H9 (cell line): ENCODE measurements at regions not wholly inside any gene's neighbourhood (a gene's known extent, or its start where the extent isn't known, plus 50 kb on each side); places are given as distances from the start of the nearest gene placed in this dataset.

ENCODE experiments used
- DNase-seq: peaks from one replicate; pipeline ENCODE4 v3.0.0-alpha.2; 2017
- H2AFZ ChIP-seq: one replicate; pipeline ENCODE4 v1.6.1; 2013; ENCODE audit warnings: mild to moderate bottlenecking, low read length, control low read depth, moderate library complexity
- H2AK5ac ChIP-seq: 2 replicates; pipeline ENCODE4 v1.6.1; 2013; ENCODE audit warnings: low read length, control low read depth, mixed read lengths; ENCODE audit not compliant: insufficient read length
- H2BK120ac ChIP-seq: one replicate; pipeline ENCODE4 v1.6.1; 2013; ENCODE audit warnings: low read depth, mild to moderate bottlenecking, low read length, control low read depth, inconsistent platforms; ENCODE audit not compliant: poor library complexity, severe bottlenecking
- H2BK12ac ChIP-seq: 2 replicates; pipeline ENCODE4 v1.6.1; 2013; ENCODE audit warnings: low read length, control low read depth, mixed read lengths, low read depth; ENCODE audit not compliant: insufficient read length
- H2BK15ac ChIP-seq: 2 replicates; pipeline ENCODE4 v1.6.1; 2013; ENCODE audit warnings: low read depth, low read length, control low read depth
- H2BK20ac ChIP-seq: one replicate; pipeline ENCODE4 v1.6.1; 2013; ENCODE audit warnings: low read depth, mild to moderate bottlenecking, low read length, control low read depth, inconsistent platforms; ENCODE audit not compliant: poor library complexity, severe bottlenecking
- H2BK5ac ChIP-seq: 2 replicates; pipeline ENCODE4 v1.6.1; 2013; ENCODE audit warnings: low read length, control low read depth, mixed read lengths; ENCODE audit not compliant: insufficient read length
- H3K14ac ChIP-seq: 2 replicates; pipeline ENCODE4 v1.6.1; 2013; ENCODE audit warnings: low read length, control low read depth; ENCODE audit not compliant: insufficient read depth
- H3K18ac ChIP-seq: 2 replicates; pipeline ENCODE4 v1.6.1; 2013; ENCODE audit warnings: low read depth, mild to moderate bottlenecking, mixed read lengths, low read length, control low read depth; ENCODE audit not compliant: insufficient read length
- H3K23ac ChIP-seq: 2 replicates; pipeline ENCODE4 v1.6.1; 2013; ENCODE audit warnings: low read length, control low read depth, mixed read lengths, low read depth; ENCODE audit not compliant: insufficient read length
- H3K23me2 ChIP-seq: 2 replicates; pipeline ENCODE4 v1.6.1; 2013; ENCODE audit warnings: low read depth, mild to moderate bottlenecking, mixed read lengths, low read length, control low read depth; ENCODE audit not compliant: insufficient read length, poor library complexity, severe bottlenecking
- H3K27ac ChIP-seq: 2 replicates; pipeline ENCODE4 v1.5.1; 2013; ENCODE audit warnings: low read length, control low read depth, mixed read lengths, low read depth; ENCODE audit not compliant: insufficient read length
- H3K27me3 ChIP-seq: 2 replicates; pipeline ENCODE4 v1.6.1; 2013; ENCODE audit warnings: low read length, control low read depth, inconsistent platforms; ENCODE audit not compliant: insufficient read depth
- H3K4ac ChIP-seq: 2 replicates; pipeline ENCODE4 v1.6.1; 2013; ENCODE audit warnings: low read depth, mild to moderate bottlenecking, control low read depth, inconsistent platforms, low read length, moderate library complexity
- H3K4me1 ChIP-seq: 2 replicates; pipeline ENCODE4 v1.6.1; 2013; ENCODE audit warnings: low read length, control low read depth, inconsistent platforms; ENCODE audit not compliant: insufficient read depth
- H3K4me2 ChIP-seq: 2 replicates; pipeline ENCODE4 v1.6.1; 2013; ENCODE audit warnings: low read length, control low read depth, mixed read lengths; ENCODE audit not compliant: insufficient read length, insufficient read depth
- H3K56ac ChIP-seq: 2 replicates; pipeline ENCODE4 v1.6.1; 2013; ENCODE audit warnings: low read depth, mild to moderate bottlenecking, mixed read lengths, low read length, control low read depth; ENCODE audit not compliant: insufficient read length
- H3K79me1 ChIP-seq: 2 replicates; pipeline ENCODE4 v1.6.1; 2013; ENCODE audit warnings: low read depth, mild to moderate bottlenecking, moderate library complexity, low read length, control low read depth, inconsistent platforms; ENCODE audit not compliant: insufficient read depth, poor library complexity, severe bottlenecking
- H3K79me2 ChIP-seq: 2 replicates; pipeline ENCODE4 v1.6.1; 2013; ENCODE audit warnings: low read length, control low read depth, inconsistent platforms; ENCODE audit not compliant: insufficient read depth
- H3K9ac ChIP-seq: 2 replicates; pipeline ENCODE4 v1.6.1; 2013; ENCODE audit warnings: low read length, control low read depth, mixed read lengths; ENCODE audit not compliant: insufficient read length; ENCODE audit errors: extremely low read depth
- H3K9me3 ChIP-seq: one replicate; pipeline ENCODE4 v1.6.1; 2013; ENCODE audit warnings: low read depth, low read length, inconsistent platforms; ENCODE audit not compliant: control insufficient read depth
- H3T11ph ChIP-seq: one replicate; pipeline ENCODE4 v1.6.1; 2013; ENCODE audit warnings: mild to moderate bottlenecking, low read length, control low read depth, inconsistent platforms
- H4K20me1 ChIP-seq: one replicate; pipeline ENCODE4 v1.6.1; 2013; ENCODE audit not compliant: control insufficient read depth, insufficient read length, insufficient read depth
- H4K5ac ChIP-seq: 2 replicates; pipeline ENCODE4 v1.6.1; 2013; ENCODE audit warnings: low read depth, mild to moderate bottlenecking, mixed read lengths, low read length, control low read depth; ENCODE audit not compliant: insufficient read length
- H4K8ac ChIP-seq: replicated peaks from 2 replicates; pipeline ENCODE4 v1.6.1; 2013; ENCODE audit warnings: low read length, control low read depth, mixed read lengths, low read depth; ENCODE audit not compliant: insufficient read length
- H4K91ac ChIP-seq: 2 replicates; pipeline ENCODE4 v1.6.1; 2013; ENCODE audit warnings: low read depth, mild to moderate bottlenecking, moderate library complexity, mixed read lengths, low read length, control low read depth; ENCODE audit not compliant: insufficient read length
- H3K27ac Mint-ChIP-seq, 3 experiments: 2 replicates in 2 of 3; 3 replicates in 1 of 3; pipeline ENCODE4 v1.8.0; 2020 to 2021; ENCODE audit warnings: mixed read lengths in 3 of 3, mild to moderate bottlenecking in 1 of 3, moderate library complexity in 1 of 3
- H3K27me3 Mint-ChIP-seq: 2 replicates; pipeline ENCODE4 v1.8.0; 2021; ENCODE audit warnings: low read depth, mild to moderate bottlenecking, moderate library complexity, mixed read lengths
- H3K36me3 Mint-ChIP-seq, 3 experiments: 2 replicates in 2 of 3; 3 replicates in 1 of 3; pipeline ENCODE4 v1.8.0; 2020 to 2021; ENCODE audit warnings: low read depth in 3 of 3, mixed read lengths in 3 of 3; ENCODE audit not compliant: insufficient read depth in 1 of 3
- H3K4me1 Mint-ChIP-seq, 2 experiments: 2 replicates each; pipeline ENCODE4 v1.8.0; 2020; ENCODE audit warnings: mixed read lengths in 2 of 2
- H3K4me3 Mint-ChIP-seq, 2 experiments: 2 replicates in 1 of 2; 3 replicates in 1 of 2; pipeline ENCODE4 v1.8.0; 2020 to 2021; ENCODE audit warnings: mild to moderate bottlenecking in 2 of 2, mixed read lengths in 2 of 2, moderate library complexity in 1 of 2
- H3K9me3 Mint-ChIP-seq, 2 experiments: 2 replicates in 1 of 2; 3 replicates in 1 of 2; pipeline ENCODE4 v1.8.0; 2020; ENCODE audit warnings: mild to moderate bottlenecking in 2 of 2, mixed read lengths in 2 of 2, moderate library complexity in 1 of 2
- WGBS: extraction: QIAGEN DNeasy Blood & Tissue Kit; methylation state at CpG from one replicate; pipeline ENCODE4 v1.1.7; 2013; ENCODE audit warnings: missing lambda C conversion rate, low lambda C conversion rate, mixed read lengths; ENCODE audit not compliant: insufficient read length; ENCODE audit errors: extremely low coverage; 5-methylcytosine and 5-hydroxymethylcytosine counted together
- TF ChIP-seq, protein P1 (sequence below): fragments of 200-600 bp; sonication (generic); conservative IDR thresholded peaks from 3 replicates; pipeline ENCODE4 v1.8.0; 2021; ENCODE audit warnings: antibody characterized with exemption, mild to moderate bottlenecking

DNA sequence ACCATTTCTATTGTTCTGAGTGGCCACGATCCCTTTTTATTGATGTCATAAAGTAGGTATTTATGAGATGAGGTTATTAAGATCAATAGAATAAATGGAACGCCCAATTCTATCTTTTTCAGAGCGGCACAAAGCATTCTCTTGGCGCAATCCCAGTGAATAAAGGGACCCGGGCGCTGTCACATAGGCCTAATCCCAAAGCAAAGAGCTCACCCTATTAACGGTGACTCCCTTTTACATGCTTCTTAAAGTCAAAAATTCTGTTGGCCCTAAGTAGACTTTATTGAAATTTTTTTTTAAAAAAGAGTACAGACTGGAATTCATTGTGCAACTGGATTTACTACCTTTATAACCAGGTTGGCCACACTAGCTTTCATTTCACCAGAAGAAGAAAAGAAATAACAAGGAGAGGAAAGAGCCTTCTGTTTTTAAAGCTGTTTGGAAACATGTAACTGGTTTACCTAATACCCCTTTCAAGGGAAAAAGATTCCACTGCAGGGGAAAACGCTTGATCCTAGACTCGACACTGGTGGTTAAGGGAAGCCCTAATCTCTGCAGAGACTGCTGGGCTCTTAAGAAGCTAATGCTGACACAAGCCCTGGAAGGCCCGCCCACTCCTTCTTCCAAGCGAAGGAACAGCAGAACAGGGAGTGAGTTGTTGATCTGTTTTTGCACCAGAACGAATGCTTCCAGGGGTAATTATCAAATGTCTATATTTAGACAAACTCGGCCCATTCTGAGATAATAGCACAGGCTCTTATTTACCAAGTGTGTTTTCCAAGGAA is 381.2 kb downstream of the BCL11B start:
- no peak overlapping the region for H3K27ac ChIP-seq
- no peak overlapping the region for H3K4me2 ChIP-seq
- no peak overlapping the region for H3K23ac ChIP-seq
- no peak overlapping the region for H3K56ac ChIP-seq
- H2BK15ac ChIP-seq, result no peak overlapping the region
- TF ChIP-seq, protein P1, sequence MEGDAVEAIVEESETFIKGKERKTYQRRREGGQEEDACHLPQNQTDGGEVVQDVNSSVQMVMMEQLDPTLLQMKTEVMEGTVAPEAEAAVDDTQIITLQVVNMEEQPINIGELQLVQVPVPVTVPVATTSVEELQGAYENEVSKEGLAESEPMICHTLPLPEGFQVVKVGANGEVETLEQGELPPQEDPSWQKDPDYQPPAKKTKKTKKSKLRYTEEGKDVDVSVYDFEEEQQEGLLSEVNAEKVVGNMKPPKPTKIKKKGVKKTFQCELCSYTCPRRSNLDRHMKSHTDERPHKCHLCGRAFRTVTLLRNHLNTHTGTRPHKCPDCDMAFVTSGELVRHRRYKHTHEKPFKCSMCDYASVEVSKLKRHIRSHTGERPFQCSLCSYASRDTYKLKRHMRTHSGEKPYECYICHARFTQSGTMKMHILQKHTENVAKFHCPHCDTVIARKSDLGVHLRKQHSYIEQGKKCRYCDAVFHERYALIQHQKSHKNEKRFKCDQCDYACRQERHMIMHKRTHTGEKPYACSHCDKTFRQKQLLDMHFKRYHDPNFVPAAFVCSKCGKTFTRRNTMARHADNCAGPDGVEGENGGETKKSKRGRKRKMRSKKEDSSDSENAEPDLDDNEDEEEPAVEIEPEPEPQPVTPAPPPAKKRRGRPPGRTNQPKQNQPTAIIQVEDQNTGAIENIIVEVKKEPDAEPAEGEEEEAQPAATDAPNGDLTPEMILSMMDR, result no peak
- no peak overlapping the region for H4K91ac ChIP-seq
- no peak for DNase-seq
- H3K4me1 Mint-ChIP-seq, result peaks cover 15 to 29% of the 10 kb centered on the region in 2 experiments
- H4K5ac ChIP-seq, result no peak overlapping the region
- H2BK12ac ChIP-seq, result no peak overlapping the region
- H3K9me3 ChIP-seq, result no peaks in the 10 kb centered on the region
- no peaks in the 10 kb centered on the region for H3K79me1 ChIP-seq
- H3K79me2 ChIP-seq, result no peaks in the 10 kb centered on the region
- H2BK5ac ChIP-seq, result no peak overlapping the region
- WGBS, result no CpG with 5 or more reads among the region's 13 CpGs
- no peak overlapping the region for H3K9ac ChIP-seq
- H2AK5ac ChIP-seq, result no peak overlapping the region
- no peaks in the 10 kb centered on the region for H3K23me2 ChIP-seq
- no peak overlapping the region for H2BK120ac ChIP-seq
- no peaks in the 10 kb centered on the region; the same call in 1 of the 2 replicates for H3K4me1 ChIP-seq
- no peak overlapping the region for H4K8ac ChIP-seq
- H2BK20ac ChIP-seq, result no peak overlapping the region
- H3T11ph ChIP-seq, result no peak overlapping the region
- H3K9me3 Mint-ChIP-seq, result peaks cover 4 to 7% of the 10 kb centered on the region in 2 experiments; a peak in 4 of 5 replicates
- H3K14ac ChIP-seq, result no peak overlapping the region
- H3K4me3 Mint-ChIP-seq, result no peak overlapping the region
- H3K36me3 Mint-ChIP-seq, result peaks cover 0 to 7% (median 0%) of the 10 kb centered on the region in 3 experiments; a peak in 5 of 7 replicates
- no peak overlapping the region for H3K4ac ChIP-seq
- no peaks in the 10 kb centered on the region for H4K20me1 ChIP-seq
- H3K27me3 ChIP-seq, result no peaks in the 10 kb centered on the region
- no peak overlapping the region for H2AFZ ChIP-seq
- no peak overlapping the region for H3K18ac ChIP-seq
- no peak overlapping the region for H3K27ac Mint-ChIP-seq
- H3K27me3 Mint-ChIP-seq, result peaks cover 10% of the 10 kb centered on the region
